HEK293 (cell line): ENCODE measurements at regions not wholly inside any gene's neighbourhood (a gene's known extent, or its start where the extent isn't known, plus 50 kb on each side); places are given as distances from the start of the nearest gene placed in this dataset.

ENCODE experiments used
- CTCF ChIA-PET: fragments of 350-600 bp; formaldehyde crosslinking; extraction: SDS; loops from one replicate; lab custom pipeline; 2021; ENCODE audit warnings: antibody characterized with exemption; lab: Yijun Ruan, JAX
- POLR2A ChIA-PET: fragments of 300-600 bp; formaldehyde crosslinking; extraction: SDS; loops from one replicate; lab custom pipeline; 2020; ENCODE audit warnings: antibody characterized with exemption, inconsistent platforms; lab: Yijun Ruan, JAX
- H3K27ac ChIP-seq: fragments of 200-500 bp; sonication (Bioruptor generic); 2 replicates; pipeline ENCODE4 v1.5.1; 2014; ENCODE audit warnings: low read depth, low read length, control low read depth, inconsistent platforms; ENCODE audit errors: extremely low read depth
- H3K36me3 ChIP-seq, 2 experiments: fragments of 200-500 bp in 1 of 2; sonication (Bioruptor generic) in 1 of 2; 1 replicate in 1 of 2; 2 replicates in 1 of 2; pipeline ENCODE4 v1.5.1; 2014 to 2017; ENCODE audit warnings: inconsistent platforms in 2 of 2, low read length in 2 of 2; ENCODE audit not compliant: control insufficient read depth in 2 of 2, insufficient read depth in 1 of 2
- H3K4me1 ChIP-seq: fragments of 200-500 bp; sonication (Bioruptor generic); 2 replicates; pipeline ENCODE4 v1.5.1; 2014; ENCODE audit warnings: mild to moderate bottlenecking, low read length, inconsistent platforms; ENCODE audit not compliant: control insufficient read depth, insufficient read depth
- H3K4me3 ChIP-seq: 2 replicates; pipeline ENCODE4 v1.5.1; 2011; ENCODE audit warnings: low read depth, mild to moderate bottlenecking, control low read depth, low read length, moderate library complexity
- H3K9me3 ChIP-seq: fragments of 200-500 bp; sonication (Bioruptor generic); 2 replicates; pipeline ENCODE4 v1.5.1; 2014; ENCODE audit warnings: low read depth, low read length, inconsistent platforms; ENCODE audit not compliant: control insufficient read depth, insufficient read depth
- ATF2 ChIP-seq: fragments of 450-650 bp; formaldehyde crosslinking; IDR thresholded peaks from 2 replicates; pipeline ENCODE4 v1.5.1; 2016; ENCODE audit warnings: missing biosample characterization, missing genetic modification characterization, low read depth
- EGR2 ChIP-seq: fragments of 450-650 bp; formaldehyde crosslinking; IDR thresholded peaks from 2 replicates; pipeline ENCODE4 v1.5.1; 2016; ENCODE audit warnings: low read depth, missing biosample characterization, missing genetic modification characterization
- GLI4 ChIP-seq: fragments of 450-650 bp; formaldehyde crosslinking; IDR thresholded peaks from 2 replicates; pipeline ENCODE4 v1.5.1; 2016; ENCODE audit warnings: missing biosample characterization, missing genetic modification characterization
- KLF1 ChIP-seq: fragments of 450-650 bp; formaldehyde crosslinking; IDR thresholded peaks from 2 replicates; pipeline ENCODE4 v1.5.1; 2016; ENCODE audit warnings: missing biosample characterization, missing genetic modification characterization
- OVOL3 ChIP-seq: fragments of 450-650 bp; formaldehyde crosslinking; IDR thresholded peaks from 2 replicates; pipeline ENCODE4 v1.5.1; 2016; ENCODE audit warnings: missing biosample characterization, missing genetic modification characterization
- PRDM10 ChIP-seq: fragments of 450-650 bp; formaldehyde crosslinking; IDR thresholded peaks from 2 replicates; pipeline ENCODE4 v1.5.1; 2016; ENCODE audit warnings: missing biosample characterization, missing genetic modification characterization
- SP3 ChIP-seq: fragments of 450-650 bp; formaldehyde crosslinking; IDR thresholded peaks from 2 replicates; pipeline ENCODE4 v1.5.1; 2016; ENCODE audit warnings: missing biosample characterization, missing genetic modification characterization
- ZBTB8A ChIP-seq: fragments of 450-650 bp; formaldehyde crosslinking; IDR thresholded peaks from 2 replicates; pipeline ENCODE4 v1.5.1; 2016; ENCODE audit warnings: missing biosample characterization, missing genetic modification characterization
- ZEB2 ChIP-seq: fragments of 450-650 bp; formaldehyde crosslinking; IDR thresholded peaks from 2 replicates; pipeline ENCODE4 v1.5.1; 2016; ENCODE audit warnings: missing biosample characterization, missing genetic modification characterization
- ZNF155 ChIP-seq: fragments of 450-650 bp; formaldehyde crosslinking; IDR thresholded peaks from 2 replicates; pipeline ENCODE4 v1.5.1; 2016; ENCODE audit warnings: missing biosample characterization, missing genetic modification characterization
- ZNF202 ChIP-seq: fragments of 450-650 bp; formaldehyde crosslinking; IDR thresholded peaks from 2 replicates; pipeline ENCODE4 v1.5.1; 2016; ENCODE audit warnings: missing biosample characterization, missing genetic modification characterization, borderline replicate concordance
- ZNF266 ChIP-seq: fragments of 450-650 bp; formaldehyde crosslinking; IDR thresholded peaks from 2 replicates; pipeline ENCODE4 v1.5.1; 2016; ENCODE audit warnings: missing biosample characterization, missing genetic modification characterization, low read depth
- ZNF302 ChIP-seq: fragments of 450-650 bp; formaldehyde crosslinking; IDR thresholded peaks from 2 replicates; pipeline ENCODE4 v1.5.1; 2016; ENCODE audit warnings: missing biosample characterization, missing genetic modification characterization, low read depth
- ZNF37A ChIP-seq: fragments of 450-650 bp; IDR thresholded peaks from 2 replicates; pipeline ENCODE4 v1.5.1; 2018; ENCODE audit warnings: missing biosample characterization, missing genetic modification characterization
- ZNF488 ChIP-seq: fragments of 450-650 bp; formaldehyde crosslinking; IDR thresholded peaks from 2 replicates; pipeline ENCODE4 v1.5.1; 2016; ENCODE audit warnings: missing biosample characterization, missing genetic modification characterization
- ZNF626 ChIP-seq: fragments of 450-650 bp; sonication (Bioruptor Pico); formaldehyde crosslinking; IDR thresholded peaks from 2 replicates; pipeline ENCODE4 v1.5.1; 2018; ENCODE audit warnings: missing biosample characterization, missing genetic modification characterization, inconsistent platforms
- ZNF76 ChIP-seq: fragments of 450-650 bp; formaldehyde crosslinking; IDR thresholded peaks from 2 replicates; pipeline ENCODE4; 2016; ENCODE audit warnings: low read depth, missing biosample characterization, missing genetic modification characterization, borderline replicate concordance
- ZNF777 ChIP-seq: fragments of 450-650 bp; formaldehyde crosslinking; IDR thresholded peaks from 2 replicates; pipeline ENCODE4 v1.5.1; 2017; ENCODE audit warnings: missing biosample characterization, missing genetic modification characterization, borderline replicate concordance
- TF ChIP-seq, protein P1 (sequence below): fragments of 450-650 bp; IDR thresholded peaks from 2 replicates; pipeline ENCODE4 v1.5.1; 2018; ENCODE audit warnings: missing biosample characterization, mild to moderate bottlenecking, missing genetic modification characterization
- TF ChIP-seq, protein P2 (sequence below): fragments of 450-650 bp; formaldehyde crosslinking; IDR thresholded peaks from 2 replicates; pipeline ENCODE4 v1.5.1; 2016; ENCODE audit warnings: missing biosample characterization, missing genetic modification characterization
- TF ChIP-seq, protein P3 (sequence below): fragments of 450-650 bp; formaldehyde crosslinking; IDR thresholded peaks from 2 replicates; pipeline ENCODE4 v1.5.1; 2017; ENCODE audit warnings: missing biosample characterization, missing genetic modification characterization

DNA sequence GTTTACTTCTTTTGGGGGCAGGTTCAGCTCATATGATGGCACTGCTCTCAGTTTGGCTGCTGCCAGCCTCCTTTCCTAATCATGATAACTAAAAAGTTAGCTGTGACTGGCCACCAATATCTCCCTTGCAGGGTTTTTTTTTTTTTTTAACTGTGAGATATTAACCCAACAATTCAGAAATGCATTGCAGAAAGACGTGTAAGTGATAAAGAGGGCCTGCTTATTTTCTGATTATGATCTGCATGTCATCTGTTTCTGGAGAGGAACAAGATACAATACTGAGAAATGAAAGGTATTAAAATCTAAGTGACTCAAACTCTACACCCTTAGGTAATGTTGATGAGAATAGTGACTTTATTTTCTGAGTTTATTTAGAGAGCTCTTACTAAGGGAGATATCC, 905.6 kb downstream of the SOCS6 start (continued):
- TF ChIP-seq ZBTB8A (tag by site-specific recombination) (no peak), ZNF302 (no peak), ZNF202 (tag by site-specific recombination) (no peak)

DNA sequence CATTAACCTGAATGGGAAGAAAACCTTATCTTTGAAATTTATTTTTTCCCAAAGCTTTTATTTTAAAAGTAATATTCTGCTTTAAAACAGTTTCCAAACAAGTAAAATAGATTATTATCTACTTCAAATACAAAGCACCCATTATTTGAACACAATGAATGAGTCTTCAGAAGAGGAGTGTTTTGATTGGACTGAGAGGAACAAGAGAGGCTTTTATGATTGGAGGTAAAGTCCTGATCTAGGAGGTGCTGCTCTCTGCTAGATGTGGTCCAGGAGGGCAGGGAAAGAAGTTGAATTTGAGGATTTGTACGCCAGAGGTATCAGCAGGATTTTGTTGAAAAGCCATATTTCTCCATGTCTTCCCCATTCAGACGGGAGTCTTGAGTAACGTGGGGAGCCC, 900.7 kb downstream of the SOCS6 start:
- POLR2A ChIA-PET = no interaction called here
- Histone ChIP-seq H3K36me3 (no peaks in the 10 kb centered on the region), H3K27ac (no peak overlapping the region), H3K9me3 (no peaks in the 10 kb centered on the region), H3K4me3 (no peak overlapping the region), H3K4me1 (no peaks in the 10 kb centered on the region)
- CTCF ChIA-PET = no interaction called here
- TF ChIP-seq KLF1 = no peak
- no peak for TF ChIP-seq GLI4
- no peak for TF ChIP-seq ZNF777 (tag by site-specific recombination)
- TF ChIP-seq PRDM10 (tag by site-specific recombination) = no peak
- TF ChIP-seq, protein P1, sequence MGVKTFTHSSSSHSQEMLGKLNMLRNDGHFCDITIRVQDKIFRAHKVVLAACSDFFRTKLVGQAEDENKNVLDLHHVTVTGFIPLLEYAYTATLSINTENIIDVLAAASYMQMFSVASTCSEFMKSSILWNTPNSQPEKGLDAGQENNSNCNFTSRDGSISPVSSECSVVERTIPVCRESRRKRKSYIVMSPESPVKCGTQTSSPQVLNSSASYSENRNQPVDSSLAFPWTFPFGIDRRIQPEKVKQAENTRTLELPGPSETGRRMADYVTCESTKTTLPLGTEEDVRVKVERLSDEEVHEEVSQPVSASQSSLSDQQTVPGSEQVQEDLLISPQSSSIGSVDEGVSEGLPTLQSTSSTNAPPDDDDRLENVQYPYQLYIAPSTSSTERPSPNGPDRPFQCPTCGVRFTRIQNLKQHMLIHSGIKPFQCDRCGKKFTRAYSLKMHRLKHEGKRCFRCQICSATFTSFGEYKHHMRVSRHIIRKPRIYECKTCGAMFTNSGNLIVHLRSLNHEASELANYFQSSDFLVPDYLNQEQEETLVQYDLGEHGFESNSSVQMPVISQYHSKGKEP (tag by site-specific recombination) = no peak
- no peak for TF ChIP-seq ZNF37A (tag by site-specific recombination)
- TF ChIP-seq SP3 = no peak
- no peak for TF ChIP-seq ZNF488 (tag by site-specific recombination)
- TF ChIP-seq, protein P2, sequence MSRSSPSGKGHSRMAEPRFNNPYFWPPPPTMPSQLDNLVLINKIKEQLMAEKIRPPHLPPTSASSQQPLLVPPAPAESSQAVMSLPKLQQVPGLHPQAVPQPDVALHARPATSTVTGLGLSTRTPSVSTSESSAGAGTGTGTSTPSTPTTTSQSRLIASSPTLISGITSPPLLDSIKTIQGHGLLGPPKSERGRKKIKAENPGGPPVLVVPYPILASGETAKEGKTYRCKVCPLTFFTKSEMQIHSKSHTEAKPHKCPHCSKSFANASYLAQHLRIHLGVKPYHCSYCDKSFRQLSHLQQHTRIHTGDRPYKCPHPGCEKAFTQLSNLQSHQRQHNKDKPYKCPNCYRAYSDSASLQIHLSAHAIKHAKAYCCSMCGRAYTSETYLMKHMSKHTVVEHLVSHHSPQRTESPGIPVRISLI = no peak
- no peak for TF ChIP-seq EGR2 (tag by site-specific recombination)
- no peak for TF ChIP-seq ZNF266 (tag by site-specific recombination)
- TF ChIP-seq ZNF155 = no peak
- TF ChIP-seq, protein P3, sequence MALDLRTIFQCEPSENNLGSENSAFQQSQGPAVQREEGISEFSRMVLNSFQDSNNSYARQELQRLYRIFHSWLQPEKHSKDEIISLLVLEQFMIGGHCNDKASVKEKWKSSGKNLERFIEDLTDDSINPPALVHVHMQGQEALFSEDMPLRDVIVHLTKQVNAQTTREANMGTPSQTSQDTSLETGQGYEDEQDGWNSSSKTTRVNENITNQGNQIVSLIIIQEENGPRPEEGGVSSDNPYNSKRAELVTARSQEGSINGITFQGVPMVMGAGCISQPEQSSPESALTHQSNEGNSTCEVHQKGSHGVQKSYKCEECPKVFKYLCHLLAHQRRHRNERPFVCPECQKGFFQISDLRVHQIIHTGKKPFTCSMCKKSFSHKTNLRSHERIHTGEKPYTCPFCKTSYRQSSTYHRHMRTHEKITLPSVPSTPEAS (tag by site-specific recombination) = no peak
- TF ChIP-seq ZEB2 (tag by site-specific recombination) = no peak
- TF ChIP-seq ZNF202 (tag by site-specific recombination) = no peak
- TF ChIP-seq ATF2 (tag by site-specific recombination) = no peak
- no peak for TF ChIP-seq OVOL3 (tag by site-specific recombination)
- TF ChIP-seq ZNF626 = no peak
- no peak for TF ChIP-seq ZNF76
